ENCODE measurements at regions not wholly inside any gene's neighbourhood (a gene's known extent, or its start where the extent isn't known, plus 50 kb on each side); places are given as distances from the start of the nearest gene placed in this dataset.

- no peak for TF ChIP-seq CTCF (IDR thresholded peaks at IDR 0.05; ENCODE audit: low read depth, low read length, missing input control)
- TF ChIP-seq JUND (IDR thresholded peaks at IDR 0.05) = no peak
- peak; percentile 47 to 65 for TF ChIP-seq GABPA (IDR thresholded peaks at IDR 0.05 in 1 of 2, conservative IDR thresholded peaks at IDR 0.05 in 1 of 2)
- TF ChIP-seq ATF3 (IDR thresholded peaks at IDR 0.05) = no peak
- TF ChIP-seq RAD21 (IDR thresholded peaks at IDR 0.05) = peak in 1 of 2 donors; percentile 21
- peak; percentile 8 for TF ChIP-seq TAF1 (conservative IDR thresholded peaks at IDR 0.05)
- TF ChIP-seq MAX (IDR thresholded peaks at IDR 0.05) = no peak
- TF ChIP-seq YY1 (IDR thresholded peaks at IDR 0.05) = no peak
- TF ChIP-seq RXRA (IDR thresholded peaks at IDR 0.05) = peak; percentile 13 to 72
- TF ChIP-seq FOXA1 (IDR thresholded peaks at IDR 0.05) = no peak
- TF ChIP-seq HNF4A (conservative IDR thresholded peaks at IDR 0.05) = peak; percentile 73 to 83
- TF ChIP-seq REST (IDR thresholded peaks at IDR 0.05) = no peak
- TF ChIP-seq ZBTB33 (IDR thresholded peaks at IDR 0.05) = no peak
These were observed 234.9 kb upstream of the TARS1 start for GRCh38 chr5:33205727-33206410.
